Tibial nerve (tissue), 3 donors: ENCODE measurements at regions not wholly inside any gene's neighbourhood (a gene's known extent, or its start where the extent isn't known, plus 50 kb on each side); places are given as distances from the start of the nearest gene placed in this dataset.

ENCODE experiments used
- POLR2A ChIP-seq, 2 donors: fragments of 450-650 bp; IDR thresholded peaks; one replicate each; pipeline ENCODE4 v1.6.1; 2017; ENCODE audit warnings: antibody characterized with exemption in 2 of 2, mild to moderate bottlenecking in 2 of 2, moderate library complexity in 2 of 2
- TF ChIP-seq, protein P1 (sequence below), 5 experiments: fragments of 200-600 bp in 3 of 5; fragments of 450-650 bp in 2 of 5; sonication (generic) in 3 of 5; IDR thresholded peaks; one replicate each; pipeline ENCODE4 v1.5.1; 2016 to 2019; ENCODE audit warnings: antibody characterized with exemption in 5 of 5, mild to moderate bottlenecking in 3 of 5, moderate library complexity in 2 of 5

DNA sequence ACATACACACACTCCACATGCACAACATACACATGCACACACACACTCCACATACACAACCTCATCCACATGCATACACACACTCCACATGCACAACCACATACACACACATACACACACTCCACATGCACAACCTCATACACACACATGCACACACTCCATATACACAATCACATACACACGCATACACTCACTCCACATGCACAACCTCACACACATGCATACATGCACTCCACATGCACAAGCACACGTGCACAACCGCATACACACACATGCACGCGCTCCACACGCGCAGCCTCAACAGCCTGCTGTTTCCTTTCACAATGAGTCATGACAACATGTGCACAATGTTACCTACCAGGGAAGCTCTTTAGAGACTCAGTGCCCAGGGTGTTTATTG is 61.2 kb upstream of the TMEM132C start:
- TF ChIP-seq, protein P1, sequence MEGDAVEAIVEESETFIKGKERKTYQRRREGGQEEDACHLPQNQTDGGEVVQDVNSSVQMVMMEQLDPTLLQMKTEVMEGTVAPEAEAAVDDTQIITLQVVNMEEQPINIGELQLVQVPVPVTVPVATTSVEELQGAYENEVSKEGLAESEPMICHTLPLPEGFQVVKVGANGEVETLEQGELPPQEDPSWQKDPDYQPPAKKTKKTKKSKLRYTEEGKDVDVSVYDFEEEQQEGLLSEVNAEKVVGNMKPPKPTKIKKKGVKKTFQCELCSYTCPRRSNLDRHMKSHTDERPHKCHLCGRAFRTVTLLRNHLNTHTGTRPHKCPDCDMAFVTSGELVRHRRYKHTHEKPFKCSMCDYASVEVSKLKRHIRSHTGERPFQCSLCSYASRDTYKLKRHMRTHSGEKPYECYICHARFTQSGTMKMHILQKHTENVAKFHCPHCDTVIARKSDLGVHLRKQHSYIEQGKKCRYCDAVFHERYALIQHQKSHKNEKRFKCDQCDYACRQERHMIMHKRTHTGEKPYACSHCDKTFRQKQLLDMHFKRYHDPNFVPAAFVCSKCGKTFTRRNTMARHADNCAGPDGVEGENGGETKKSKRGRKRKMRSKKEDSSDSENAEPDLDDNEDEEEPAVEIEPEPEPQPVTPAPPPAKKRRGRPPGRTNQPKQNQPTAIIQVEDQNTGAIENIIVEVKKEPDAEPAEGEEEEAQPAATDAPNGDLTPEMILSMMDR (IDR thresholded peaks at IDR 0.05): no peak
- TF ChIP-seq POLR2A (IDR thresholded peaks at IDR 0.05): no peak
